Astrocyte (in vitro differentiated cells and primary cell): ENCODE measurements at regions not wholly inside any gene's neighbourhood (a gene's known extent, or its start where the extent isn't known, plus 50 kb on each side); places are given as distances from the start of the nearest gene placed in this dataset.

Experiments used
- CTCF ChIP-seq: IDR thresholded peaks from 2 replicates; pipeline ENCODE4 v1.5.1; 2011; ENCODE audit warnings: low read depth, mild to moderate bottlenecking, inconsistent platforms, low read length, moderate library complexity; ENCODE audit not compliant: insufficient read depth
- EZH2 ChIP-seq: IDR thresholded peaks from 2 replicates; pipeline ENCODE4 v1.6.1; 2012; ENCODE audit warnings: mild to moderate bottlenecking, low read length, inconsistent platforms; ENCODE audit not compliant: insufficient read depth

GRCh38 chr13:89375839-89376238 is 1704.7 kb downstream of the SLITRK5 start:
- TF ChIP-seq CTCF: no peak
- no peak for TF ChIP-seq EZH2
